ENCODE measurements at regions not wholly inside any gene's neighbourhood (a gene's known extent, or its start where the extent isn't known, plus 50 kb on each side); places are given as distances from the start of the nearest gene placed in this dataset.
"Not testable (repeated sequence)": the region's sequence is repeated elsewhere in the genome, so short reads cannot be mapped to it uniquely, and the experiment has no call there.

- DNase-seq, result no peak
Observed at GRCh38 chr12:34198924-34199323, 176.6 kb downstream of the ALG10 start.

- no peak for DNase-seq
Observed at GRCh38 chr12:34203866-34204620, 181.7 kb downstream of the ALG10 start.

- DNase-seq, result no peak
Observed at GRCh38 chr12:34204830-34205285, 182.6 kb downstream of the ALG10 start.

GRCh38 chr12:34205401-34205800, 183.1 kb downstream of the ALG10 start:
- DNase-seq, result no peak

- no peak for DNase-seq
Observed at GRCh38 chr12:34206061-34206785, 183.9 kb downstream of the ALG10 start.

GRCh38 chr12:34207858-34208257, 185.6 kb downstream of the ALG10 start:
- no peak for DNase-seq

- no peak for DNase-seq
Observed at GRCh38 chr12:34208331-34209258, 186.3 kb downstream of the ALG10 start.

GRCh38 chr12:34209259-34209835, 187.1 kb downstream of the ALG10 start:
- no peak for DNase-seq

- DNase-seq, result no peak
Observed at GRCh38 chr12:34210183-34210582, 187.9 kb downstream of the ALG10 start.

GRCh38 chr12:34210689-34211530, 188.6 kb downstream of the ALG10 start:
- no peak for DNase-seq

GRCh38 chr12:34212651-34213050, 190.4 kb downstream of the ALG10 start:
- no peak for DNase-seq

GRCh38 chr12:34214011-34214410, 191.7 kb downstream of the ALG10 start:
- no peak for DNase-seq

GRCh38 chr12:34215213-34215892, 193.1 kb downstream of the ALG10 start:
- DNase-seq, result no peak

- DNase-seq, result no peak
Observed at GRCh38 chr12:34215893-34216285, 193.6 kb downstream of the ALG10 start.

GRCh38 chr12:34217660-34218059, 195.4 kb downstream of the ALG10 start:
- DNase-seq, result no peak

GRCh38 chr12:34218193-34219045, 196.1 kb downstream of the ALG10 start:
- DNase-seq, result peak; percentile 11

GRCh38 chr12:34219046-34219770, 196.9 kb downstream of the ALG10 start:
- DNase-seq, result no peak

- not testable (repeated sequence) for DNase-seq
Observed at GRCh38 chr12:34220079-34220478, 197.8 kb downstream of the ALG10 start.

GRCh38 chr12:34223640-34224039, 201.3 kb downstream of the ALG10 start:
- no peak for DNase-seq
